ENCODE measurements at regions not wholly inside any gene's neighbourhood (a gene's known extent, or its start where the extent isn't known, plus 50 kb on each side); places are given as distances from the start of the nearest gene placed in this dataset.

GRCh38 chr22:49683032-49683431, 144.6 kb downstream of the BRD1 start:
- TF ChIP-seq MAFK (conservative IDR thresholded peaks at IDR 0.05 in 1 of 2, IDR thresholded peaks at IDR 0.05 in 1 of 2; ENCODE audit: low read length in 2 of 2) (no peak), EEA1 (CRISPR knock-in tag; IDR thresholded peaks at IDR 0.05; ENCODE audit: borderline replicate concordance) (no peak), RXRA (CRISPR knock-in tag; IDR thresholded peaks at IDR 0.05) (no peak), ZNF672 (CRISPR knock-in tag; IDR thresholded peaks at IDR 0.05) (no peak), ARNT (IDR thresholded peaks at IDR 0.05) (no peak), ZNF772 (CRISPR knock-in tag; IDR thresholded peaks at IDR 0.05) (no peak)

Data from HepG2 (cell line).